Neuronal stem cell (in vitro differentiated cells): ENCODE measurements at regions not wholly inside any gene's neighbourhood (a gene's known extent, or its start where the extent isn't known, plus 50 kb on each side); places are given as distances from the start of the nearest gene placed in this dataset.
A peak's percentile ranks its signal among the peaks of the same experiment; 100 is the strongest.

Experiments
- DNase-seq: peaks from one replicate; pipeline ENCODE4 v3.0.0-alpha.2; 2013; ENCODE audit warnings: low spot score
- H2AFZ ChIP-seq: one replicate; pipeline ENCODE4 v1.6.1; 2013; ENCODE audit warnings: mild to moderate bottlenecking, low read length, inconsistent platforms
- H2AK5ac ChIP-seq: 2 replicates; pipeline ENCODE4 v1.6.1; 2013; ENCODE audit warnings: low read depth, mild to moderate bottlenecking, inconsistent platforms, low read length, moderate library complexity, mixed read lengths
- H2BK120ac ChIP-seq: 2 replicates; pipeline ENCODE4 v1.6.1; 2013; ENCODE audit warnings: low read depth, mild to moderate bottlenecking, inconsistent platforms, low read length, moderate library complexity, mixed read lengths
- H2BK12ac ChIP-seq: one replicate; pipeline ENCODE4 v1.6.1; 2013; ENCODE audit warnings: low read length, inconsistent platforms
- H2BK15ac ChIP-seq: 2 replicates; pipeline ENCODE4 v1.6.1; 2013; ENCODE audit warnings: mild to moderate bottlenecking, low read length, inconsistent platforms, mixed read lengths
- H2BK5ac ChIP-seq: one replicate; pipeline ENCODE4 v1.6.1; 2013; ENCODE audit warnings: inconsistent platforms, mild to moderate bottlenecking, low read length, moderate library complexity
- H3K14ac ChIP-seq: one replicate; pipeline ENCODE4 v1.6.1; 2013; ENCODE audit warnings: low read length, inconsistent platforms
- H3K18ac ChIP-seq: 2 replicates; pipeline ENCODE4 v1.6.1; 2013; ENCODE audit warnings: low read length, inconsistent platforms
- H3K23ac ChIP-seq: 2 replicates; pipeline ENCODE4 v1.6.1; 2013; ENCODE audit warnings: low read depth, mild to moderate bottlenecking, mixed read lengths, low read length, inconsistent platforms; ENCODE audit not compliant: poor library complexity
- H3K27ac ChIP-seq: replicated peaks from 3 replicates; pipeline ENCODE4 v1.5.1; 2013; ENCODE audit warnings: low read length, inconsistent platforms
- H3K27me3 ChIP-seq, 3 experiments: 2 replicates each; pipeline ENCODE4 v1.6.1; 2013; ENCODE audit warnings: low read length in 3 of 3, mild to moderate bottlenecking in 2 of 3, inconsistent platforms in 1 of 3, low read depth in 1 of 3, mixed read lengths in 1 of 3, moderate library complexity in 1 of 3; ENCODE audit not compliant: control insufficient read depth in 3 of 3, insufficient read depth in 3 of 3
- H3K36me3 ChIP-seq, 2 donors: replicated peaks in 1 of 2; 2 replicates each; pipeline ENCODE4 v1.6.1; 2013; ENCODE audit warnings: low read length in 2 of 2; ENCODE audit not compliant: control insufficient read depth in 2 of 2, insufficient read depth in 2 of 2
- H3K4ac ChIP-seq: 2 replicates; pipeline ENCODE4 v1.6.1; 2013; ENCODE audit warnings: inconsistent platforms, mild to moderate bottlenecking, low read length, moderate library complexity
- H3K4me1 ChIP-seq, 2 donors: 1 replicate in 1 of 2; 2 replicates in 1 of 2; pipeline ENCODE4 v1.6.1; 2013; ENCODE audit warnings: low read length in 2 of 2, low read depth in 1 of 2; ENCODE audit not compliant: control insufficient read depth in 2 of 2, insufficient read depth in 1 of 2
- H3K4me2 ChIP-seq: one replicate; pipeline ENCODE4 v1.6.1; 2013; ENCODE audit warnings: mild to moderate bottlenecking, low read length, inconsistent platforms; ENCODE audit not compliant: insufficient read depth, poor library complexity, severe bottlenecking
- H3K4me3 ChIP-seq, 2 donors: 2 replicates each; pipeline ENCODE4 v1.5.1; 2013; ENCODE audit warnings: low read length in 2 of 2, mild to moderate bottlenecking in 2 of 2, inconsistent platforms in 1 of 2, moderate library complexity in 1 of 2
- H3K79me1 ChIP-seq: one replicate; pipeline ENCODE4 v1.6.1; 2013; ENCODE audit warnings: low read depth, mild to moderate bottlenecking, inconsistent platforms, low read length, moderate library complexity
- H3K9ac ChIP-seq: one replicate; pipeline ENCODE4 v1.6.1; 2013; ENCODE audit warnings: mild to moderate bottlenecking, low read depth, low read length, inconsistent platforms; ENCODE audit not compliant: poor library complexity
- H3K9me3 ChIP-seq, 2 donors: replicated peaks in 1 of 2; 2 replicates each; pipeline versions ENCODE3 to v1.6.1; 2013; ENCODE audit warnings: low read length in 2 of 2, mild to moderate bottlenecking in 2 of 2, inconsistent platforms in 1 of 2, low read depth in 1 of 2, mixed read lengths in 1 of 2, moderate library complexity in 1 of 2; ENCODE audit not compliant: control insufficient read depth in 2 of 2, insufficient read depth in 1 of 2
- H4K8ac ChIP-seq: one replicate; pipeline ENCODE4 v1.6.1; 2013; ENCODE audit warnings: low read depth, mild to moderate bottlenecking, inconsistent platforms, low read length, moderate library complexity
- H4K91ac ChIP-seq: one replicate; pipeline ENCODE4 v1.6.1; 2013; ENCODE audit warnings: low read length, low read depth, mild to moderate bottlenecking, inconsistent platforms; ENCODE audit not compliant: poor library complexity
- WGBS, 2 donors: extraction: QIAGEN DNeasy Blood & Tissue Kit; methylation state at CpG; one replicate each; pipeline ENCODE4 v1.1.7; 2013; ENCODE audit warnings: missing lambda C conversion rate in 2 of 2, mixed read lengths in 1 of 2; ENCODE audit not compliant: insufficient read length in 2 of 2, insufficient replicate concordance in 1 of 2; ENCODE audit errors: extremely low coverage in 2 of 2; 5-methylcytosine and 5-hydroxymethylcytosine counted together

DNA sequence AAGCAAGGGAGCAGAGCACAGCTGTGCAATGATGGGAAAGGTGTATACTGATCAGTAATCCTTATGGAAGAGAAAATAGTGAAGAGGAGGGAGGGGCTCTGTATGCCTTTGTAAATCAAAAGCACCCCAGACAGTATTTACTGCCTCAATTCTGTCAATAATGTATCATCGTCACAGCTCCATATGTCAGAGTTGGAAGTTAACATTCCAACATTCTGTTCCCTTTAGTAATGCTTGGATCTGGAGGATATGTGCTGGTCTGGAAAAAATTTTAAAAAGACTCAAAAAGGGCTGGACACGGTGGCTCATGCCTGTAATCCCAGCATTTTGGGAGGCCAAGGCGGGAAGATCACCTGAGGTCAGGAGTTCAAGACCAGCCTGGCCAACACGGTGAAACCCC is 310.4 kb downstream of the ACTL7B start:
- no CpG with 5 or more reads among the region's 4 CpGs for WGBS, 2 donors
- Histone ChIP-seq H3K79me1 (no peaks in the 10 kb centered on the region), H3K4ac (no peak overlapping the region), H2AK5ac (no peak overlapping the region), H3K14ac (no peak overlapping the region), H3K4me1 (peaks cover 0 to 10% of the 10 kb centered on the region in 2 donors), H3K9me3 (no peaks in the 10 kb centered on the region), H3K18ac (no peak overlapping the region), H3K23ac (no peak overlapping the region), H3K4me3 (no peak overlapping the region), H4K8ac (no peak overlapping the region), H3K36me3 (no peaks in the 10 kb centered on the region), H3K27ac (no peak overlapping the region), H2AFZ (no peak overlapping the region), H3K27me3 (no peaks in the 10 kb centered on the region), H4K91ac (no peak overlapping the region), H2BK15ac (no peak overlapping the region), H3K9ac (no peak overlapping the region), H2BK5ac (no peak overlapping the region), H3K4me2 (no peak overlapping the region), H2BK12ac (no peak overlapping the region), H2BK120ac (no peak overlapping the region)
- DNase-seq: no peak

DNA sequence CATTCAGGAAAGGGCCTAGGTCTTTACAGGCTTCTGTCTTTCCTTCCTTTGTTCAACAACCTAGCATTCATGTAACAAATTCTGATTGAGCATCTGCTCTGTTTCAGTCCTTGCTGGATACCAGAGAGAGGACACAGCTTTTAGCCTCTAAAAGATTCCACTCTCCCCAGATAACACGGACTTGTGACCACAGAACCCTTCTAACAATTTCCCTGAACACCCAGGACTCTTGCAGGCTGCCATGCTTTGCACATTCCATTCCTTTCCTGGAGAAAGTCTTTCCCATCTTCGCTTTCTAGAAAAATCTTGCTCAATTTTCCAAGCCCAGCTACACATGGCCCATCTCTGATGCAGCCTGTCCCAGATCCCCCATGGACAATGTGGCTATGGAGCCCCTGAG is 310.9 kb downstream of the ACTL7B start:
- no peak overlapping the region for H2BK15ac ChIP-seq
- no CpG with 5 or more reads among the region's 2 CpGs for WGBS, 2 donors
- no peaks in the 10 kb centered on the region for H3K36me3 ChIP-seq
- H2AK5ac ChIP-seq: no peak overlapping the region
- H2BK12ac ChIP-seq: no peak overlapping the region
- no peak overlapping the region for H3K4ac ChIP-seq
- H2BK120ac ChIP-seq: no peak overlapping the region
- no peak overlapping the region for H3K27ac ChIP-seq
- no peak overlapping the region for H2AFZ ChIP-seq
- no peak overlapping the region for H2BK5ac ChIP-seq
- H3K4me3 ChIP-seq: no peak overlapping the region
- no peak overlapping the region for H3K4me2 ChIP-seq
- no peak overlapping the region for H3K23ac ChIP-seq
- DNase-seq: no peak
- H3K14ac ChIP-seq: no peak overlapping the region
- no peaks in the 10 kb centered on the region for H3K79me1 ChIP-seq
- no peaks in the 10 kb centered on the region for H3K9me3 ChIP-seq
- no peak overlapping the region for H4K8ac ChIP-seq
- H3K18ac ChIP-seq: no peak overlapping the region
- H3K27me3 ChIP-seq: no peaks in the 10 kb centered on the region
- no peak overlapping the region for H3K9ac ChIP-seq
- peaks cover 0 to 10% of the 10 kb centered on the region in 2 donors for H3K4me1 ChIP-seq
- no peak overlapping the region for H4K91ac ChIP-seq

DNA sequence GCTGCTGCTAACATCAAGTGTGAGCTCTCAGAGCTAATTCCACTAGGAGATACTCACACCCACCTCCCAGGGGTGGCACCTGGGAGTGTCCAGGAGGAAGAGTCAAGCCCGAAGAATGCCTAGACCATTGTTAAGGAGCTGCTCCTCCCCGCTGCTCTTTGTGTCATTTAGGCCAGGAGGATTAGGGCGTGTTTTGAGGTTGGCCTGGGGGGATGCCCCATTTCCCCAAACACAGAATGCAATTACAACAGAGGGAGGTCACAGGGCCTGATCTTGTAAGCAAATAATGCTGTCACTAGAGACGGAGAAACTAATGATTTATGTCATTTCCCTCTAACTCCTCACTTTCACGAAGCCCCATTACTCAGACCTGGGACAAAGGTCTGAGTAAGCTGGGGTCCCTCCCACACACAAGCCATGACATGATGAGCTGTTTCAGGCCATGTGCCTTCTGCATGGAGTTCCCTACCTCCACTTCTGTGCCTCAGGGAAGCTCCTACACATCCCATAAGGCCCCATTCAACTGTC is 312.5 kb downstream of the ACTL7B start:
- Histone ChIP-seq H2AK5ac (no peak overlapping the region), H3K9ac (no peak overlapping the region), H3K4me3 (no peak overlapping the region), H2BK15ac (no peak overlapping the region), H3K4me2 (no peak overlapping the region), H2BK120ac (no peak overlapping the region), H4K8ac (no peak overlapping the region), H3K23ac (no peak overlapping the region), H3K18ac (no peak overlapping the region), H3K9me3 (no peaks in the 10 kb centered on the region), H2BK12ac (no peak overlapping the region), H3K36me3 (no peaks in the 10 kb centered on the region), H3K4me1 (peaks cover 0 to 10% of the 10 kb centered on the region in 2 donors), H2AFZ (no peak overlapping the region), H3K79me1 (no peaks in the 10 kb centered on the region), H3K14ac (no peak overlapping the region), H3K27ac (no peak overlapping the region), H3K27me3 (no peaks in the 10 kb centered on the region), H3K4ac (no peak overlapping the region), H4K91ac (no peak overlapping the region), H2BK5ac (no peak overlapping the region)
- peak; percentile 18 for DNase-seq
- no CpG with 5 or more reads among the region's 5 CpGs for WGBS, 2 donors

DNA sequence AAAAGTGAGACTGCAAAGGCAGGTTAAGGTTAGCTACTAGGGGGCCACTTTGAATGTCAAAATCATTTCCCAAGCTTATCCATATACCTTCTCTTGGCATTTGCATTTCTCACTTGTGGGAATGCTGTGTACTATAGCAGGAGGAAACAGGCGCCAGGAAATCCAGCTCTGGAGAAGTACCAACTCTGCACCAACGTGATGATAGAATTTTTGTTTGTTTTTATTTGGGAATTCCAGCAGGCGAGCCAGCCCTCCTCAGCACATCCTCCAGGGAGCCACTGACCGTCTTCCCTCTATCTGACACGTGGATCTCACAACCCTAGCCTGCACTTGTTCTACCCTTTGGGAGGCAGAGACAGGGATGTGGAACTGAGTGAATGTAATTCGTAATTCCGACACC is 318.0 kb downstream of the ACTL7B start:
- Histone ChIP-seq H3K79me1 (no peaks in the 10 kb centered on the region), H2BK5ac (no peak overlapping the region), H3K36me3 (no peaks in the 10 kb centered on the region), H3K4me1 (no peaks in the 10 kb centered on the region), H4K8ac (no peak overlapping the region), H2BK120ac (no peak overlapping the region), H2AK5ac (no peak overlapping the region), H4K91ac (no peak overlapping the region), H3K9ac (no peak overlapping the region), H2BK12ac (no peak overlapping the region), H3K9me3 (no peaks in the 10 kb centered on the region), H2AFZ (no peak overlapping the region), H3K4ac (no peak overlapping the region), H2BK15ac (no peak overlapping the region), H3K23ac (no peak overlapping the region), H3K4me3 (no peak overlapping the region), H3K18ac (no peak overlapping the region), H3K27ac (no peak overlapping the region), H3K14ac (no peak overlapping the region), H3K4me2 (no peak overlapping the region), H3K27me3 (no peaks in the 10 kb centered on the region)
- no CpG with 5 or more reads among the region's 7 CpGs for WGBS, 2 donors
- DNase-seq: no peak
